Fibroblast of the aortic adventitia (primary cell): ENCODE measurements at regions not wholly inside any gene's neighbourhood (a gene's known extent, or its start where the extent isn't known, plus 50 kb on each side); places are given as distances from the start of the nearest gene placed in this dataset.

Experiments used
- DNase-seq: peaks from one replicate; pipeline ENCODE4 v3.0.0-alpha.2; 2010; ENCODE audit warnings: low read depth
- H3K4me3 ChIP-seq: 2 replicates; pipeline ENCODE4 v1.5.1; 2011; ENCODE audit warnings: low read depth, mild to moderate bottlenecking, control low read depth, low read length, moderate library complexity
- TF ChIP-seq, protein P1 (sequence below): IDR thresholded peaks from 2 replicates; pipeline ENCODE4 v1.5.1; 2011; ENCODE audit warnings: mild to moderate bottlenecking, low read length, control low read depth, inconsistent platforms; ENCODE audit not compliant: insufficient read depth

DNA sequence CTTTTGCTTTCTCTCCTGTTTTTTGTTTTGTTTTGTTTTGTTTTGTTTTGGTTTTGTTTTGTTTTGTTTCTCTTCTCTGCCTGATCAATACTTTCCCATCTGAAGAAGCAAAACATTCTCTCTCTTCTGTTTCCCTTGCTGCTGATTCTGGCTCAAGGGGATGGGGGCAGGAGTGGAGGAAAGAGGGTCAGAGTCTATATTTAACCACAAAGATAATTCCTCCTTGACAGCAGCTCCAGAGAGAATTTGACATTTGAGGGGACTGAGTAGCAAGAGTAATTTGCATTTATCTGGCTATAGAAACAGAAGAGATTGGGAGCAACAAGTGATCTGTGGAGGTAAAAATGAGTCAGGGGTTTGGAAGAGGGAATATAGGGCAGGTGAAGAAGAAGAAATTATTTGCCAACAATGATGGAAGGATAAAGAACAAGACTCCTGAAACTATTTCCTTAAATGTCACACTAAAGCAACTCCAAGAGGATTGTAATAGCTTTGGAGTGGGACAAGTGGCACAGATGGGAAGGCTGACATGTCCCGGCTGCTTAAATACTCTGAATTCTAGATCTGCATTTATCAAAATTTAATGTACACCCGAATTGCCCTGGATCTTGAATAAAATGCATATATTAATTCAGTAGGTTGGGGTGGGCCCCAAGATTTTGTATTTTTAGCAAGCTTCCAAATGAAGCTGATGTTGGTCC lies 349.3 kb upstream of the PLXNA2 start:
- H3K4me3 ChIP-seq, result no peak overlapping the region
- TF ChIP-seq, protein P1, sequence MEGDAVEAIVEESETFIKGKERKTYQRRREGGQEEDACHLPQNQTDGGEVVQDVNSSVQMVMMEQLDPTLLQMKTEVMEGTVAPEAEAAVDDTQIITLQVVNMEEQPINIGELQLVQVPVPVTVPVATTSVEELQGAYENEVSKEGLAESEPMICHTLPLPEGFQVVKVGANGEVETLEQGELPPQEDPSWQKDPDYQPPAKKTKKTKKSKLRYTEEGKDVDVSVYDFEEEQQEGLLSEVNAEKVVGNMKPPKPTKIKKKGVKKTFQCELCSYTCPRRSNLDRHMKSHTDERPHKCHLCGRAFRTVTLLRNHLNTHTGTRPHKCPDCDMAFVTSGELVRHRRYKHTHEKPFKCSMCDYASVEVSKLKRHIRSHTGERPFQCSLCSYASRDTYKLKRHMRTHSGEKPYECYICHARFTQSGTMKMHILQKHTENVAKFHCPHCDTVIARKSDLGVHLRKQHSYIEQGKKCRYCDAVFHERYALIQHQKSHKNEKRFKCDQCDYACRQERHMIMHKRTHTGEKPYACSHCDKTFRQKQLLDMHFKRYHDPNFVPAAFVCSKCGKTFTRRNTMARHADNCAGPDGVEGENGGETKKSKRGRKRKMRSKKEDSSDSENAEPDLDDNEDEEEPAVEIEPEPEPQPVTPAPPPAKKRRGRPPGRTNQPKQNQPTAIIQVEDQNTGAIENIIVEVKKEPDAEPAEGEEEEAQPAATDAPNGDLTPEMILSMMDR, result no peak
- no peak for DNase-seq

DNA sequence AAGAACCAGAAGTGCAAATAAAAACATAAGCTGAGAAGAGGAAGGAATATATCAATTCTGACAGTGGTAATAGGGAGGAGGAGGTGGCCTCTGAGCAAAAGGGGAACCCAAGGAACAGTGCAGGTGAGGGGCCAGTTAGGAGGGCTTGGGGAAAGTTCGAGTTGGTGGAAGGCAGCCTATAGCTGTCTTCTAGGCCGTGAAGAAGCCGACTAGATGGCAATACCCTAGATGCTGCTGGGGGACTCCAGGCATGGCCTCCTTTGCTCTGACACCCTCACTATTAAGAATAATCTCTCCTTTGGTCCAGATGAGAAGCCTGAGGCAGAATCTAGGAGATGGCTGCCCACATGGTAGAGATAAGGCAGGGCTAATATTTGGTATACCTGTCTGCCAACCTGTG lies 351.1 kb upstream of the PLXNA2 start:
- DNase-seq, result no peak
- TF ChIP-seq, protein P1, result no peak
- no peak overlapping the region for H3K4me3 ChIP-seq

DNA sequence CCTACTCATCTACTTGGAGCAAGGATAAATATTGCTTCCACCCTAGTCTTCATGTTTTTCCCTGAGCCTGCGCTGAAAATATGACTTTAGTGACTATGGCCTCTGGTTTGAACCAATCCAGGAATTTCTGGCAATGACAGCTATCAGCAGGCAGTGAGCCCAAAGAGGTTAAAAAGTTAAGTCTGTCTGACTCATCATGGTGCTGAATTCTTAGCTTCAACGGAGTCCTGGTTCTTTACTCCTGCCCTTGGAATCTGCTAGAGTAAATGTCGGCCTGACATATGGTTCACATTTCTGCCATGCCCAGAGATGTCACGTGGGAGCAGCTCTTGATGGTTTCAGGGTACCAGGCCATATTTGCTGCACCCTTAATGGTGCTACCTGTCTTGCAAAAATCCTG lies 351.6 kb upstream of the PLXNA2 start:
- H3K4me3 ChIP-seq, result no peak overlapping the region
- TF ChIP-seq, protein P1, result no peak
- peak; percentile 1 for DNase-seq

DNA sequence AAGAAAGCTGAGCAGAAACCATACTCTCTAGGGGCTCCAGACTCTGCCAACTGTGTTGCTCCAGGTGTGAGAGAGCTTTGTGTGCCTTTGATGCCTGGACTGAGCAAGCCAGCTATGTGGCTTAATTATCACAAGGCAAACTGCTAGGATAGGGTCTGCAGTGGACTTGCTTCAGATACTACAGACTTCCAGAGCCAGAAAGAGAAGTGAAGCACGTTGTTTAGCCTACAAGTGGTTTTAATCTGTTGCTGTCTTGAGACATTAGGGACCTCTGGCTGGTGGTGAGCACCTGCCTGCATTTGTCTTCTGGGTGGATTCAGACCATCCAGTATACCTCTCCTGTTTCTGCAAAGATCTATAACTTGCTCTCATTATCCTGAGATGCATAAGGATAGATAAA lies 353.4 kb upstream of the PLXNA2 start:
- no peak overlapping the region for H3K4me3 ChIP-seq
- DNase-seq, result no peak
- TF ChIP-seq, protein P1, result no peak

DNA sequence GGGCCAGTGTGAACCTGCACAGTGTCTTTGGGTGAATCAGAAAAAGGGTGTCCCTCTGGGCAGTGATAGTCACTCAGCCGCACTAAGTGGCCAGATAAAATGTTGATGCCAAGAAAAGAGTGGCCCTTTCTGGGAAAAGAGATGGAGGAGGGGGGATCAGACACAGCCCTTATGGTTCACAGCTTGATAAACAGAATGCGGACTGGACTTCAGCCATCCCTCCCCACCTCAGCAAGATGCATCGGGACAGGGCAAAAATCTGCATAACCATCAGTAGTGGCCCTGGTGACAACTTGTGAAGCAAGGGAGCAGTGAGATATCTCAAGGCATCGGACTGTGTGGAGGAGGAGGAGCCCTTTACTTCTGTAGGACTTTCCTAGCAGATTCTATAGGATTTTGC lies 353.8 kb upstream of the PLXNA2 start:
- no peak for DNase-seq
- no peak overlapping the region for H3K4me3 ChIP-seq
- TF ChIP-seq, protein P1, result no peak

DNA sequence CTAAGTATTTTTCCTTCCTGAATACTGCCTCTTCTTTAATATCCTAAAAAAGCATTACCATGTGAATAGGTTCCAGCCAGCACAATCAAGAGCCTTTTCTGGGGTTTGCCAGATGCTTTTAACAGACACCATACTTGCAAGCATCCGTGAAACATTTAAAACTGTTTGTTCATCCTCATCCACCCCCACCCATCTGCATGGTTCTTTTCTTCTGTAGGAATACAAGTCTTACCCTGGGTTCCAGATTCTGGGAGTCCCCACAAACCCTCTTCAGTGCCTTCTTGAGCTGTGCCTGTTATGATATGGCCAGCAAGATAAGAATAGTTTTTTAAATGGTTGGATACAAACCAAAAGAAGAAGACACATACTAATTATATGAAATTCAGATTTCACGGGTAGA lies 354.9 kb upstream of the PLXNA2 start:
- no peak overlapping the region for H3K4me3 ChIP-seq
- no peak for DNase-seq
- TF ChIP-seq, protein P1, result no peak
